Caco-2 (cell line): ENCODE measurements at regions not wholly inside any gene's neighbourhood (a gene's known extent, or its start where the extent isn't known, plus 50 kb on each side); places are given as distances from the start of the nearest gene placed in this dataset.

Experiments used
- BruUV-seq: library from RNA; stranded (reverse); fragments of 400-500 nt; replicated peaks from 2 replicates; lab custom pipeline; 2021; lab: Mats Ljungman, UMichigan
- CTCF ChIA-PET: fragments of 300-600 bp; sonication (Branson Sonifier 250); formaldehyde crosslinking; loops from one replicate; lab custom pipeline; 2022; ENCODE audit warnings: antibody characterized with exemption; lab: Charles Lee
- POLR2A ChIA-PET: fragments of 300-600 bp; sonication (Branson Sonifier 250); formaldehyde crosslinking; loops from one replicate; lab custom pipeline; 2022; ENCODE audit warnings: antibody characterized with exemption; lab: Charles Lee
- DNase-seq, 2 experiments: peaks; one replicate each; pipeline versions ENCODE4 v3.0.0 to v3.0.0-alpha.2; 2020 to 2022
- H3K27me3 ChIP-seq: replicated peaks from 2 replicates; pipeline ENCODE4 v1.6.0; 2011; ENCODE audit warnings: low read length; ENCODE audit not compliant: control insufficient read depth, insufficient read depth
- H3K36me3 ChIP-seq: 2 replicates; pipeline ENCODE4 v1.5.1; 2011; ENCODE audit warnings: low read length; ENCODE audit not compliant: control insufficient read depth, insufficient read depth
- H3K4me1 ChIP-seq: fragments of 250-450 bp; sonication (Bioruptor Pico); 2 replicates; pipeline ENCODE4 v1.5.1; 2020; ENCODE audit warnings: mild to moderate bottlenecking
- H3K4me3 ChIP-seq: 2 replicates; pipeline ENCODE4 v1.5.1; 2011; ENCODE audit warnings: low read depth, mild to moderate bottlenecking, control low read depth, low read length
- H3K9me3 ChIP-seq: fragments of 250-450 bp; sonication (Bioruptor Pico); 2 replicates; pipeline ENCODE4 v1.5.1; 2020; ENCODE audit warnings: mild to moderate bottlenecking, moderate library complexity
- H3K27ac Mint-ChIP-seq: one replicate; pipeline ENCODE4 v1.8.0; 2022; ENCODE audit warnings: mixed read lengths; ENCODE audit not compliant: unreplicated experiment
- H3K27me3 Mint-ChIP-seq: one replicate; pipeline ENCODE4 v1.8.0; 2022; ENCODE audit warnings: mixed read lengths; ENCODE audit not compliant: insufficient read depth, unreplicated experiment
- H3K36me3 Mint-ChIP-seq: one replicate; pipeline ENCODE4 v1.8.0; 2022; ENCODE audit warnings: mild to moderate bottlenecking, mixed read lengths; ENCODE audit not compliant: insufficient read depth, unreplicated experiment
- H3K4me1 Mint-ChIP-seq: one replicate; pipeline ENCODE4 v1.8.0; 2022; ENCODE audit warnings: low read depth, mixed read lengths; ENCODE audit not compliant: unreplicated experiment
- H3K4me3 Mint-ChIP-seq: one replicate; pipeline ENCODE4 v1.8.0; 2022; ENCODE audit warnings: mild to moderate bottlenecking, moderate library complexity, mixed read lengths; ENCODE audit not compliant: unreplicated experiment
- H3K9me3 Mint-ChIP-seq: one replicate; pipeline ENCODE4 v1.8.0; 2022; ENCODE audit warnings: mixed read lengths; ENCODE audit not compliant: unreplicated experiment
- CTCF ChIP-seq, 2 experiments: fragments of 200-600 bp in 1 of 2; IDR thresholded peaks; 1 replicate in 1 of 2; 2 replicates in 1 of 2; pipeline versions ENCODE4 v1.5.1 to v1.8.0; 2011 to 2022; ENCODE audit warnings: antibody characterized with exemption in 1 of 2, control low read depth in 1 of 2, inconsistent platforms in 1 of 2, low read depth in 1 of 2, low read length in 1 of 2, mild to moderate bottlenecking in 1 of 2, moderate library complexity in 1 of 2; ENCODE audit not compliant: insufficient read depth in 1 of 2, severe bottlenecking in 1 of 2, unreplicated experiment in 1 of 2
- intact Hi-C: fragments of 100-400 bp; cut with micrococcal nuclease; formaldehyde crosslinking; loops from one replicate; pipeline ENCODE4 v1.10.0; 2022; ENCODE audit not compliant: unreplicated experiment

- Mint-ChIP-seq H3K4me3 (no peak overlapping the region), H3K9me3 (peaks cover 10% of the 10 kb centered on the region), H3K27me3 (no peaks in the 10 kb centered on the region), H3K4me1 (no peaks in the 10 kb centered on the region), H3K36me3 (no peaks in the 10 kb centered on the region), H3K27ac (no peak overlapping the region)
- no peak overlapping the region for H3K4me3 ChIP-seq
- no TSS peak for BruUV-seq
- H3K9me3 ChIP-seq: no peaks in the 10 kb centered on the region
- H3K4me1 ChIP-seq: 0 out of 2 replicates have a peak, but pooled peaks cover 4% of the 10 kb centered on the region
- intact Hi-C loops: no loop called here
- ChIA-PET POLR2A (no interaction called here), CTCF (no interaction called here)
- no peaks in the 10 kb centered on the region for H3K36me3 ChIP-seq
- no peak for DNase-seq
- H3K27me3 ChIP-seq: no peaks in the 10 kb centered on the region
- TF ChIP-seq CTCF (IDR thresholded peaks at IDR 0.05; ENCODE audit: insufficient read depth in 1 of 2, low read depth in 1 of 2, low read length in 1 of 2, severe bottlenecking in 1 of 2, unreplicated experiment in 1 of 2): no peak
Observed at GRCh38 chr2:13917958-13918357, 714.6 kb upstream of the LRATD1 start.

GRCh38 chr2:13919981-13920382, 712.5 kb upstream of the LRATD1 start:
- no peak overlapping the region for H3K4me3 ChIP-seq
- no peaks in the 10 kb centered on the region for H3K36me3 Mint-ChIP-seq
- H3K4me3 Mint-ChIP-seq: no peak overlapping the region
- no peaks in the 10 kb centered on the region for H3K9me3 ChIP-seq
- no peak for DNase-seq
- ChIA-PET POLR2A (no interaction called here), CTCF (no interaction called here)
- H3K27me3 ChIP-seq: no peaks in the 10 kb centered on the region
- H3K4me1 Mint-ChIP-seq: no peaks in the 10 kb centered on the region
- peaks cover 10% of the 10 kb centered on the region for H3K9me3 Mint-ChIP-seq
- intact Hi-C loops: no loop called here
- H3K36me3 ChIP-seq: no peaks in the 10 kb centered on the region
- H3K4me1 ChIP-seq: 0 out of 2 replicates have a peak, but pooled peaks cover 4% of the 10 kb centered on the region
- H3K27me3 Mint-ChIP-seq: no peaks in the 10 kb centered on the region
- no peak overlapping the region for H3K27ac Mint-ChIP-seq
- BruUV-seq: no TSS peak
- TF ChIP-seq CTCF (IDR thresholded peaks at IDR 0.05; ENCODE audit: insufficient read depth in 1 of 2, low read depth in 1 of 2, low read length in 1 of 2, severe bottlenecking in 1 of 2, unreplicated experiment in 1 of 2): no peak

GRCh38 chr2:13921245-13921644, 711.3 kb upstream of the LRATD1 start:
- no peak overlapping the region for H3K4me3 ChIP-seq
- ChIA-PET POLR2A (no interaction called here), CTCF (no interaction called here)
- H3K27me3 Mint-ChIP-seq: no peaks in the 10 kb centered on the region
- H3K9me3 ChIP-seq: no peaks in the 10 kb centered on the region
- no peak overlapping the region for H3K4me3 Mint-ChIP-seq
- DNase-seq: no peak
- H3K4me1 ChIP-seq: 0 out of 2 replicates have a peak, but pooled peaks cover 4% of the 10 kb centered on the region
- no peaks in the 10 kb centered on the region for H3K36me3 ChIP-seq
- no peak overlapping the region for H3K27ac Mint-ChIP-seq
- H3K4me1 Mint-ChIP-seq: no peaks in the 10 kb centered on the region
- no TSS peak for BruUV-seq
- H3K36me3 Mint-ChIP-seq: no peaks in the 10 kb centered on the region
- intact Hi-C loops: no loop called here
- no peaks in the 10 kb centered on the region for H3K27me3 ChIP-seq
- peaks cover 10% of the 10 kb centered on the region for H3K9me3 Mint-ChIP-seq
- no peak for TF ChIP-seq CTCF (IDR thresholded peaks at IDR 0.05; ENCODE audit: insufficient read depth in 1 of 2, low read depth in 1 of 2, low read length in 1 of 2, severe bottlenecking in 1 of 2, unreplicated experiment in 1 of 2)
